A549 (cell line): ENCODE measurements at regions not wholly inside any gene's neighbourhood (a gene's known extent, or its start where the extent isn't known, plus 50 kb on each side); places are given as distances from the start of the nearest gene placed in this dataset.

ENCODE experiments used
- ATAC-seq, 2 experiments: fragments of 200-7000 bp in 1 of 2; fragments of >200 bp in 1 of 2; cut with Nextera tagmentation in 1 of 2; cut with Tn5 transposase in 1 of 2; 3 replicates each; pipeline versions ENCODE4 v1.8.0 to v1.9.1; 2018 to 2020; ENCODE audit warnings: mild to moderate bottlenecking in 1 of 2, moderate library complexity in 1 of 2
- CTCF ChIA-PET: fragments of 300-600 bp; sonication (Branson Sonifier 250); formaldehyde crosslinking; extraction: SDS; loops from one replicate; lab custom pipeline; 2021; ENCODE audit warnings: antibody characterized with exemption, inconsistent platforms; lab: Yijun Ruan, JAX
- POLR2A ChIA-PET: fragments of 350-600 bp; formaldehyde crosslinking; extraction: SDS; loops from one replicate; lab custom pipeline; 2021; ENCODE audit warnings: antibody characterized with exemption, inconsistent platforms; lab: Yijun Ruan, JAX
- DNase-seq, 2 experiments: peaks; one replicate each; pipeline versions ENCODE4 v3.0.0 to v3.0.0-alpha.2; 2011 to 2016; ENCODE audit warnings: low read depth in 1 of 2, low spot score in 1 of 2
- FAIRE-seq: peaks from 2 replicates; lab custom pipeline; 2011; peaks lifted over from hg19 to GRCh38; lab: Jason Lieb, UNC
- H3K27ac ChIP-seq, 2 experiments: fragments of >200 bp; sonication (Bioruptor Twin); formaldehyde crosslinking; 3 replicates each; pipeline ENCODE4 v1.5.1; 2016 to 2017
- H3K4me1 ChIP-seq: fragments of >200 bp; sonication (Bioruptor Twin); formaldehyde crosslinking; 3 replicates; pipeline ENCODE4 v1.6.1; 2016
- H3K4me2 ChIP-seq: fragments of >200 bp; sonication (Bioruptor Twin); formaldehyde crosslinking; 3 replicates; pipeline ENCODE4 v1.6.1; 2016
- H3K4me3 ChIP-seq: fragments of >200 bp; sonication (Bioruptor Twin); formaldehyde crosslinking; 3 replicates; pipeline ENCODE4 v1.5.1; 2016
- H3K9me3 ChIP-seq: fragments of >200 bp; sonication (Bioruptor Twin); formaldehyde crosslinking; 3 replicates; pipeline ENCODE4 v1.6.1; 2016
- CBX2 ChIP-seq: fragments of 200-600 bp; sonication (generic); IDR thresholded peaks from 2 replicates; pipeline ENCODE4 v1.6.1; 2016; ENCODE audit warnings: low read depth, mild to moderate bottlenecking, borderline replicate concordance
- CBX8 ChIP-seq: fragments of 200-600 bp; sonication (generic); IDR thresholded peaks from 2 replicates; pipeline ENCODE4 v1.6.1; 2016
- CEBPB ChIP-seq, 2 experiments: fragments of >200 bp in 1 of 2; sonication (Bioruptor Twin) in 1 of 2; formaldehyde crosslinking in 1 of 2; IDR thresholded peaks; 2 replicates each; pipeline ENCODE4 v1.6.1; 2012 to 2016
- CHD2 ChIP-seq: fragments of 150-350 bp; IDR thresholded peaks from 2 replicates; pipeline ENCODE4 v1.6.1; 2014; ENCODE audit warnings: low read length; ENCODE audit not compliant: partially characterized antibody
- CHD4 ChIP-seq: fragments of 200-600 bp; sonication (generic); IDR thresholded peaks from 2 replicates; pipeline ENCODE4 v1.6.1; 2016; ENCODE audit warnings: antibody characterized with exemption, mild to moderate bottlenecking, borderline replicate concordance
- EHF ChIP-seq: fragments of 250-450 bp; sonication (Bioruptor Pico); IDR thresholded peaks from 2 replicates; pipeline ENCODE4 v1.5.0; 2020; ENCODE audit warnings: mild to moderate bottlenecking
- EHMT2 ChIP-seq: fragments of 200-600 bp; sonication (generic); IDR thresholded peaks from 2 replicates; pipeline ENCODE4 v1.6.1; 2016; ENCODE audit warnings: antibody characterized with exemption, low read depth, mild to moderate bottlenecking, moderate library complexity
- HOXB5 ChIP-seq: fragments of 250-450 bp; sonication (Bioruptor Pico); IDR thresholded peaks from 2 replicates; pipeline ENCODE4 v1.5.0; 2020; ENCODE audit warnings: mild to moderate bottlenecking, moderate library complexity
- JUN ChIP-seq, 2 experiments: fragments of >200 bp; sonication (Bioruptor Twin); formaldehyde crosslinking; IDR thresholded peaks; 2 replicates in 1 of 2; 3 replicates in 1 of 2; pipeline ENCODE4 v1.6.1; 2016 to 2017
- JUNB ChIP-seq: fragments of >200 bp; sonication (Bioruptor Twin); formaldehyde crosslinking; IDR thresholded peaks from 2 replicates; pipeline ENCODE4 v1.6.1; 2016
- KDM1A ChIP-seq: fragments of 200-600 bp; sonication (generic); IDR thresholded peaks from 2 replicates; pipeline ENCODE4 v1.6.1; 2016; ENCODE audit warnings: low read depth, mild to moderate bottlenecking
- MAFK ChIP-seq: fragments of 450-650 bp; IDR thresholded peaks from 2 replicates; pipeline ENCODE4 v1.6.1; 2014; ENCODE audit not compliant: partially characterized antibody
- MAZ ChIP-seq: fragments of 150-350 bp; IDR thresholded peaks from 2 replicates; pipeline ENCODE4 v1.6.1; 2014; ENCODE audit warnings: antibody characterized with exemption, low read depth, low read length, borderline replicate concordance
- PHF8 ChIP-seq: fragments of 200-600 bp; sonication (generic); IDR thresholded peaks from 2 replicates; pipeline ENCODE4 v1.6.1; 2016; ENCODE audit warnings: low read depth, mild to moderate bottlenecking, antibody characterized with exemption, moderate library complexity, borderline replicate concordance
- POLR2A ChIP-seq: IDR thresholded peaks from 2 replicates; pipeline ENCODE4 v1.6.1; 2012; ENCODE audit warnings: mild to moderate bottlenecking, low read length
- POLR2AphosphoS2 ChIP-seq: conservative IDR thresholded peaks from 2 replicates; pipeline ENCODE4 v1.6.1; 2012; ENCODE audit warnings: low read length, improper control_type of control experiment, inconsistent platforms
- RARB ChIP-seq: fragments of 250-450 bp; sonication (Bioruptor Pico); IDR thresholded peaks from 2 replicates; pipeline ENCODE4 v1.8.0; 2021; ENCODE audit warnings: mild to moderate bottlenecking, moderate library complexity
- SREBF2 ChIP-seq: fragments of 450-650 bp; IDR thresholded peaks from 2 replicates; pipeline ENCODE4 v1.6.1; 2014; ENCODE audit warnings: mild to moderate bottlenecking, moderate library complexity
- ZFP36 ChIP-seq: fragments of 450-650 bp; IDR thresholded peaks from 2 replicates; pipeline ENCODE4 v1.6.1; 2014; ENCODE audit warnings: borderline replicate concordance; ENCODE audit not compliant: partially characterized antibody
- ZNF302 ChIP-seq: fragments of 250-450 bp; sonication (Bioruptor Pico); IDR thresholded peaks from 2 replicates; pipeline ENCODE4 v1.9.0; 2021; ENCODE audit warnings: inconsistent platforms, mild to moderate bottlenecking, moderate library complexity
- WGBS: methylation state at CpG from one replicate; pipeline ENCODE4 v1.1.6; 2017; ENCODE audit errors: missing lambda C conversion rate; 5-methylcytosine and 5-hydroxymethylcytosine counted together
- TF ChIP-seq, protein P1 (sequence below): fragments of 250-450 bp; sonication (Bioruptor Pico); IDR thresholded peaks from 2 replicates; pipeline ENCODE4 v1.5.0; 2021; ENCODE audit warnings: mild to moderate bottlenecking, moderate library complexity, borderline replicate concordance
- TF ChIP-seq, protein P2 (sequence below): fragments of >200 bp; sonication (Bioruptor Twin); formaldehyde crosslinking; IDR thresholded peaks from 3 replicates; pipeline ENCODE4 v1.5.1; 2016
- TF ChIP-seq, protein P3 (sequence below): fragments of 200-600 bp; sonication (generic); IDR thresholded peaks from 2 replicates; pipeline ENCODE4 v1.6.1; 2016; ENCODE audit warnings: antibody characterized with exemption, mild to moderate bottlenecking, moderate library complexity
- TF ChIP-seq, protein P4 (sequence below): fragments of 450-650 bp; IDR thresholded peaks from 2 replicates; pipeline ENCODE4 v1.6.1; 2014; ENCODE audit warnings: antibody characterized with exemption
- TF ChIP-seq, protein P5 (sequence below): fragments of >200 bp; sonication (Bioruptor Twin); formaldehyde crosslinking; IDR thresholded peaks from 3 replicates; pipeline ENCODE4 v1.6.1; 2016
- TF ChIP-seq, protein P6 (sequence below): fragments of >200 bp; sonication (Bioruptor Twin); formaldehyde crosslinking; IDR thresholded peaks from 2 replicates; pipeline ENCODE4 v1.6.1; 2016

DNA sequence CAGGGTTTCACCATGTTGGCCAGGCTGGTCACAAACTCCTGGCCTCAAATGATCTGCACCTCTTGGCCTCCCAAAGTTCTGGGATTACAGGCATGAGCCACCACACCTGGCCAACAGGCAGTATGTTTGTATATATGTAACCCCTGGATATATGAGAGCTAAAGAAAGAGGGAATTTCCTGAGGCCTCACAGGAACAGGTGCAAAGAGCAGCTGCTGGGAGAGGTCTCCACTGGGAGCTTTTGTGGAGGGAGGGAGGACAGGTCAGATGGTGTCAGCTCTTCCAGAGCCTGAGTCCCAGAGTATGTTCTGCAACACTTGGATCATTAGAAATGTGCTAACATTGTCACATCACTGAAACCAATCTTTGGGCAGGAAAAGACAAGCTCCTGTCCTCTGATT lies 110.1 kb upstream of the KIF5B start:
- Histone ChIP-seq H3K4me1 (no peaks in the 10 kb centered on the region), H3K4me2 (no peak overlapping the region), H3K27ac (no peak overlapping the region), H3K9me3 (no peaks in the 10 kb centered on the region), H3K4me3 (no peak overlapping the region)
- TF ChIP-seq MAFK (no peak), CHD4 (no peak), JUN (IDR thresholded peaks at IDR 0.05) (no peak), PHF8 (no peak), EHMT2 (no peak), POLR2AphosphoS2 (no peak), ZFP36 (no peak), CHD2 (no peak), CBX2 (no peak), POLR2A (no peak), RARB (CRISPR knock-in tag) (no peak)
- TF ChIP-seq, protein P1, sequence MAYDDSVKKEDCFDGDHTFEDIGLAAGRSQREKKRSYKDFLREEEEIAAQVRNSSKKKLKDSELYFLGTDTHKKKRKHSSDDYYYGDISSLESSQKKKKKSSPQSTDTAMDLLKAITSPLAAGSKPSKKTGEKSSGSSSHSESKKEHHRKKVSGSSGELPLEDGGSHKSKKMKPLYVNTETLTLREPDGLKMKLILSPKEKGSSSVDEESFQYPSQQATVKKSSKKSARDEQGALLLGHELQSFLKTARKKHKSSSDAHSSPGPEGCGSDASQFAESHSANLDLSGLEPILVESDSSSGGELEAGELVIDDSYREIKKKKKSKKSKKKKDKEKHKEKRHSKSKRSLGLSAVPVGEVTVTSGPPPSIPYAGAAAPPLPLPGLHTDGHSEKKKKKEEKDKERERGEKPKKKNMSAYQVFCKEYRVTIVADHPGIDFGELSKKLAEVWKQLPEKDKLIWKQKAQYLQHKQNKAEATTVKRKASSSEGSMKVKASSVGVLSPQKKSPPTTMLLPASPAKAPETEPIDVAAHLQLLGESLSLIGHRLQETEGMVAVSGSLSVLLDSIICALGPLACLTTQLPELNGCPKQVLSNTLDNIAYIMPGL (CRISPR knock-in tag): no peak
- ChIA-PET POLR2A (no interaction called here), CTCF (interaction anchor here (0.7 to 1.2 kb wide), 3 partner anchors 17 to 45 kb away, joined by 3 read pairs; no protein-coding TSS in a partner anchor)
- ATAC-seq: no peak
- no peak for DNase-seq
- no peak for FAIRE-seq

DNA sequence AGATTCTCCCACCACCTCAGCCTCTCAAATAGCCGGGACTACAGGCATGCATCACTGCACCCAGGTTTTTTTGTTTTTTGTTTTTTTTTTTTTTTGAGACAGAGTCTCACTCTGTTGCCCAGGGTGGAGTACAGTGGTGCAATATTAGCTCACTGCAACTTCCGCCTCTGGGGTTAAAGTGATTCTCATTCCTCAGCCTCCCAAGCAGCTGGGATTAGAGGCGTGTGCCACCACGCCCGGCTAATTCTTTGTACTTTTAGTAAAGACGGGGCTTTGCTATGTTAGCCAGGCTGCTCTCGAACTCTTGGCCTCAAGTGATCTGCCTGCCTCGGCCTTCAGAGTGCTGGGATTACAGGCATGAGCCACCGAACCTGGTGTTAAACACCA lies 107.5 kb upstream of the KIF5B start:
- ATAC-seq (no peak), FAIRE-seq (no peak), DNase-seq (no peak)
- no peak overlapping the region for H3K27ac ChIP-seq
- WGBS: 47% methylated on average over 9 of the region's 9 CpGs
- no peaks in the 10 kb centered on the region for H3K9me3 ChIP-seq
- ChIA-PET CTCF (interaction anchor here (0.7 to 1.5 kb wide), 3 partner anchors 9 to 47 kb away, joined by 3 to 4 read pairs (median 3); no protein-coding TSS in a partner anchor), POLR2A (no interaction called here)
- TF ChIP-seq CEBPB (IDR thresholded peaks at IDR 0.05) (no peak), EHMT2 (no peak), KDM1A (no peak), SREBF2 (no peak), POLR2AphosphoS2 (no peak), PHF8 (no peak), MAZ (no peak), ZNF302 (no peak), JUNB (no peak), EHF (CRISPR knock-in tag) (no peak), HOXB5 (CRISPR knock-in tag) (no peak), MAFK (no peak), CBX8 (no peak)
- TF ChIP-seq, protein P2, sequence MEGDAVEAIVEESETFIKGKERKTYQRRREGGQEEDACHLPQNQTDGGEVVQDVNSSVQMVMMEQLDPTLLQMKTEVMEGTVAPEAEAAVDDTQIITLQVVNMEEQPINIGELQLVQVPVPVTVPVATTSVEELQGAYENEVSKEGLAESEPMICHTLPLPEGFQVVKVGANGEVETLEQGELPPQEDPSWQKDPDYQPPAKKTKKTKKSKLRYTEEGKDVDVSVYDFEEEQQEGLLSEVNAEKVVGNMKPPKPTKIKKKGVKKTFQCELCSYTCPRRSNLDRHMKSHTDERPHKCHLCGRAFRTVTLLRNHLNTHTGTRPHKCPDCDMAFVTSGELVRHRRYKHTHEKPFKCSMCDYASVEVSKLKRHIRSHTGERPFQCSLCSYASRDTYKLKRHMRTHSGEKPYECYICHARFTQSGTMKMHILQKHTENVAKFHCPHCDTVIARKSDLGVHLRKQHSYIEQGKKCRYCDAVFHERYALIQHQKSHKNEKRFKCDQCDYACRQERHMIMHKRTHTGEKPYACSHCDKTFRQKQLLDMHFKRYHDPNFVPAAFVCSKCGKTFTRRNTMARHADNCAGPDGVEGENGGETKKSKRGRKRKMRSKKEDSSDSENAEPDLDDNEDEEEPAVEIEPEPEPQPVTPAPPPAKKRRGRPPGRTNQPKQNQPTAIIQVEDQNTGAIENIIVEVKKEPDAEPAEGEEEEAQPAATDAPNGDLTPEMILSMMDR: no peak
- TF ChIP-seq, protein P3, sequence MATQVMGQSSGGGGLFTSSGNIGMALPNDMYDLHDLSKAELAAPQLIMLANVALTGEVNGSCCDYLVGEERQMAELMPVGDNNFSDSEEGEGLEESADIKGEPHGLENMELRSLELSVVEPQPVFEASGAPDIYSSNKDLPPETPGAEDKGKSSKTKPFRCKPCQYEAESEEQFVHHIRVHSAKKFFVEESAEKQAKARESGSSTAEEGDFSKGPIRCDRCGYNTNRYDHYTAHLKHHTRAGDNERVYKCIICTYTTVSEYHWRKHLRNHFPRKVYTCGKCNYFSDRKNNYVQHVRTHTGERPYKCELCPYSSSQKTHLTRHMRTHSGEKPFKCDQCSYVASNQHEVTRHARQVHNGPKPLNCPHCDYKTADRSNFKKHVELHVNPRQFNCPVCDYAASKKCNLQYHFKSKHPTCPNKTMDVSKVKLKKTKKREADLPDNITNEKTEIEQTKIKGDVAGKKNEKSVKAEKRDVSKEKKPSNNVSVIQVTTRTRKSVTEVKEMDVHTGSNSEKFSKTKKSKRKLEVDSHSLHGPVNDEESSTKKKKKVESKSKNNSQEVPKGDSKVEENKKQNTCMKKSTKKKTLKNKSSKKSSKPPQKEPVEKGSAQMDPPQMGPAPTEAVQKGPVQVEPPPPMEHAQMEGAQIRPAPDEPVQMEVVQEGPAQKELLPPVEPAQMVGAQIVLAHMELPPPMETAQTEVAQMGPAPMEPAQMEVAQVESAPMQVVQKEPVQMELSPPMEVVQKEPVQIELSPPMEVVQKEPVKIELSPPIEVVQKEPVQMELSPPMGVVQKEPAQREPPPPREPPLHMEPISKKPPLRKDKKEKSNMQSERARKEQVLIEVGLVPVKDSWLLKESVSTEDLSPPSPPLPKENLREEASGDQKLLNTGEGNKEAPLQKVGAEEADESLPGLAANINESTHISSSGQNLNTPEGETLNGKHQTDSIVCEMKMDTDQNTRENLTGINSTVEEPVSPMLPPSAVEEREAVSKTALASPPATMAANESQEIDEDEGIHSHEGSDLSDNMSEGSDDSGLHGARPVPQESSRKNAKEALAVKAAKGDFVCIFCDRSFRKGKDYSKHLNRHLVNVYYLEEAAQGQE: no peak
- TF ChIP-seq, protein P4, sequence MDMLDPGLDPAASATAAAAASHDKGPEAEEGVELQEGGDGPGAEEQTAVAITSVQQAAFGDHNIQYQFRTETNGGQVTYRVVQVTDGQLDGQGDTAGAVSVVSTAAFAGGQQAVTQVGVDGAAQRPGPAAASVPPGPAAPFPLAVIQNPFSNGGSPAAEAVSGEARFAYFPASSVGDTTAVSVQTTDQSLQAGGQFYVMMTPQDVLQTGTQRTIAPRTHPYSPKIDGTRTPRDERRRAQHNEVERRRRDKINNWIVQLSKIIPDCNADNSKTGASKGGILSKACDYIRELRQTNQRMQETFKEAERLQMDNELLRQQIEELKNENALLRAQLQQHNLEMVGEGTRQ: no peak
- TF ChIP-seq, protein P5, sequence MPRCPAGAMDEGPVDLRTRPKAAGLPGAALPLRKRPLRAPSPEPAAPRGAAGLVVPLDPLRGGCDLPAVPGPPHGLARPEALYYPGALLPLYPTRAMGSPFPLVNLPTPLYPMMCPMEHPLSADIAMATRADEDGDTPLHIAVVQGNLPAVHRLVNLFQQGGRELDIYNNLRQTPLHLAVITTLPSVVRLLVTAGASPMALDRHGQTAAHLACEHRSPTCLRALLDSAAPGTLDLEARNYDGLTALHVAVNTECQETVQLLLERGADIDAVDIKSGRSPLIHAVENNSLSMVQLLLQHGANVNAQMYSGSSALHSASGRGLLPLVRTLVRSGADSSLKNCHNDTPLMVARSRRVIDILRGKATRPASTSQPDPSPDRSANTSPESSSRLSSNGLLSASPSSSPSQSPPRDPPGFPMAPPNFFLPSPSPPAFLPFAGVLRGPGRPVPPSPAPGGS: no peak
- TF ChIP-seq, protein P6, sequence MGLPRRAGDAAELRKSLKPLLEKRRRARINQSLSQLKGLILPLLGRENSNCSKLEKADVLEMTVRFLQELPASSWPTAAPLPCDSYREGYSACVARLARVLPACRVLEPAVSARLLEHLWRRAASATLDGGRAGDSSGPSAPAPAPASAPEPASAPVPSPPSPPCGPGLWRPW: no peak
- no peaks in the 10 kb centered on the region for H3K4me1 ChIP-seq
- no peak overlapping the region for H3K4me3 ChIP-seq
- H3K4me2 ChIP-seq: no peak overlapping the region
